HG03439 (cell line): ENCODE measurements at regions not wholly inside any gene's neighbourhood (a gene's known extent, or its start where the extent isn't known, plus 50 kb on each side); places are given as distances from the start of the nearest gene placed in this dataset.
"Not testable (repeated sequence)": the region's sequence is repeated elsewhere in the genome, so short reads cannot be mapped to it uniquely, and the experiment has no call there.

Source experiments
- ATAC-seq: cut with Tn5 transposase; IDR thresholded peaks from one replicate; pipeline ENCODE4 v1.9.1; 2021; ENCODE audit warnings: mild to moderate bottlenecking, moderate library complexity; ENCODE audit not compliant: unreplicated experiment

GRCh38 chr12:127963933-127964332 is 303.0 kb upstream of the TMEM132C start:
- no peak for ATAC-seq

GRCh38 chr12:127964717-127965116 is 302.3 kb upstream of the TMEM132C start:
- no peak for ATAC-seq

- no peak for ATAC-seq
Measured at GRCh38 chr12:127966331-127966730, 300.6 kb upstream of the TMEM132C start.

- ATAC-seq, result no peak
Measured at GRCh38 chr12:127970491-127970890, 296.5 kb upstream of the TMEM132C start.

- no peak for ATAC-seq
Measured at GRCh38 chr12:127980585-127980984, 286.4 kb upstream of the TMEM132C start.

GRCh38 chr12:127981875-127982274 is 285.1 kb upstream of the TMEM132C start:
- no peak for ATAC-seq

- ATAC-seq, result not testable (repeated sequence)
Measured at GRCh38 chr12:127983213-127983791, 283.7 kb upstream of the TMEM132C start.

GRCh38 chr12:127984386-127985055 is 282.4 kb upstream of the TMEM132C start:
- no peak for ATAC-seq

GRCh38 chr12:127987199-127987901 is 279.6 kb upstream of the TMEM132C start:
- ATAC-seq, result no peak

- ATAC-seq, result no peak
Measured at GRCh38 chr12:127991485-127991884, 275.5 kb upstream of the TMEM132C start.

GRCh38 chr12:127998988-127999387 is 268.0 kb upstream of the TMEM132C start:
- no peak for ATAC-seq

- ATAC-seq, result no peak
Measured at GRCh38 chr12:128004383-128004938, 262.5 kb upstream of the TMEM132C start.

GRCh38 chr12:128007250-128007649 is 259.7 kb upstream of the TMEM132C start:
- no peak for ATAC-seq

GRCh38 chr12:128008341-128008740 is 258.6 kb upstream of the TMEM132C start:
- no peak for ATAC-seq

- no peak for ATAC-seq
Measured at GRCh38 chr12:128009108-128009507, 257.9 kb upstream of the TMEM132C start.

- ATAC-seq, result no peak
Measured at GRCh38 chr12:128012110-128012509, 254.9 kb upstream of the TMEM132C start.

GRCh38 chr12:128015276-128015675 is 251.7 kb upstream of the TMEM132C start:
- no peak for ATAC-seq

GRCh38 chr12:128018067-128018466 is 248.9 kb upstream of the TMEM132C start:
- ATAC-seq, result no peak

GRCh38 chr12:128019996-128020544 is 246.9 kb upstream of the TMEM132C start:
- ATAC-seq, result no peak

GRCh38 chr12:128021561-128021960 is 245.4 kb upstream of the TMEM132C start:
- no peak for ATAC-seq

GRCh38 chr12:128025589-128026245 is 241.3 kb upstream of the TMEM132C start:
- ATAC-seq, result no peak
